NCI-H2196 (cell line): ENCODE measurements at regions not wholly inside any gene's neighbourhood (a gene's known extent, or its start where the extent isn't known, plus 50 kb on each side); places are given as distances from the start of the nearest gene placed in this dataset.

Experiments used
- DNase-seq: peaks from one replicate; lab custom pipeline; 2025; ENCODE audit not compliant: unreplicated experiment; lab: John Stamatoyannopoulos, UW

DNA sequence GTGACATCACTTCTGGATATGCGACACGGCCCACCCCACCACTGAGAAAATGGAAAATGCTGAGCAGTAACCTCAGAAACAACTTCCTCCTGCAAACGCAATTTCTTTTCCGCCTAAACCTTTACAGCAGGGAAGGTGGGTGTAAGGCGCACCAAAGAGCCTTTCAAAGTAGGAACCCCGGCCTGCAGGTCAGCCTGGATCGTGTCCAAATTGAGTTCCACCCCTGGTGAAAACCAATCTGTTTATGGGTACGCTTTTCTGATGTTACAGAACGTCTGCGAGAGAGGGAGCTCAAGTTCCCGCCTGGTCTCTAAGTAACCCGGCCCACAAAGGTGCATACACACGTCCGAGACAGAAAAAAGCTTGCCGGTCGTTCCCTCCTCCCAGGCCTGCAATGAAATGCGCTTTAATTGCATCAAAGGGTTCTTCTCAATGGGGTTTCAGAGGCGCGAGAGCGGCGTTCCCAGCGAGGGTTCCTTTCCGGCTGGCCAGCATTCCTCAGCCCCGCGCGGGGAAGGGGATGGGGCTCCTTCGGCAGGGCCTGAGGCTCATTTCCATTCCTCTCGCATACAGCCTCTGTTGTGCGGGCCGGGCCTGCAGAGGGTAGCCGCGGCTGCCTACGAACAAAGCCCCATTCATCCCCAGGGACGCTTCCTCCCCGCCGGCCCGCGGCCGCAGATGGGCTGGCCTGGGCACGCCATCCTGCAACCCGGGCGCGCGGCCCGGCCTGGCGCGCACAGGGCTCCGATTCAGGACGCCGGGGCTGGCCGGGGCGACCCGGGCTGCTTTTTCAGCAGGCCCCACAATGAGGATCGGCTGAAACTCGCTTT lies 138.1 kb downstream of the TMCO5A start:
- DNase-seq: peak; percentile 12

DNA sequence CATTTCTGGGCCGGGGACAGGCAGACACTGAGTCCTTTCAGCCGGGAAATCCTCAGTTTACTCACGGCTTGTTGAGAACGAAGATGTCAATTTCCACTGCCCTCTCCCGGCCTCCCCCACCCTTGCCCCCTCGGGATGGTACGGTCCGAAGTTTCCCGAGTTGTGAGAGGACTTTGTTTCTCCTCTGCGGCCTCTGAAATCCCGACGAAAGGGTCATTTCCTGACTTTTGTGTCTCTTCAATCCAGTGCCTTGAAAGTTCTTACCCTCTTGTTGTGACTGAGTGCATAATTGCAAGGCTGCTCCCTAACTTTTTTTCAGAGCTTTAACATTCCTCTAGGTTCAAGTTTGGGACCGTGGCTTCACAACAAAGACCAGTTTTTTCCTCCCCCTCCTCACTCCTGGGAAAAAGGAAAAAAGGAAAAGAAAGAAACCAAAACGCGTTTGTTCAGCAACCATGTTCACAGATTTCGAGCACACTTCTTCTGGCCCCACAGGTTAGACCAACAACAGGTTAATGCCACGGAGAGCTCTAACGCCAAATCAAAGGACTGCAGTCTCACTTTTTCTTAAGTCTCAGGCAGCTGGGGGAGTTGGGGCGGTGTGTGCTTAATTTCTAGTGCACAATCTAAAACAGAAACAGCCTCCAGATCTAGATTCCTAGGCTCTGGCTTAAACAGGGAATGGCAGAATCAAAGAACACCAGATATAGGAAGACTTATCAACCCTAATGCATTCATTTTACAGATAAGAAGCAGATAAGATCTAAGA lies 138.9 kb downstream of the TMCO5A start:
- DNase-seq: no peak

DNA sequence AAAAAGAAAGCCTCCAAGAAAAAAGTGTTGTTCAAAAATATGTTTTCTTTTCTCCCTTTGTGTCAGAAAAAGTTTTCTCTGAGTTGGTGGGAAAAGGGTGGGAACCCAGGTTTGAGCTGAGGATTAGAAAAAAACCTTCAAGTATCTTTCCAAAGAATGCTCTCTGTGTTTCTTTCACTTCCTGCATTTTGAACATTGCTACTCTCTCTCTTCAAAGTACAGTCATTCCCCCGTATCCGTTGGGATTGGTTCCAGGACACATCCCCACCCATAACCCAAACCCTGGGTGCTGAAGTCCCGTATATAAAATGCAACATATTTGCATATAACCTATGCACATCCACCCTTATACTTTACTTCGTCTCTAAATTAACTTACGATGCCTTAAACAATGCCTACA lies 139.6 kb downstream of the TMCO5A start:
- no peak for DNase-seq

DNA sequence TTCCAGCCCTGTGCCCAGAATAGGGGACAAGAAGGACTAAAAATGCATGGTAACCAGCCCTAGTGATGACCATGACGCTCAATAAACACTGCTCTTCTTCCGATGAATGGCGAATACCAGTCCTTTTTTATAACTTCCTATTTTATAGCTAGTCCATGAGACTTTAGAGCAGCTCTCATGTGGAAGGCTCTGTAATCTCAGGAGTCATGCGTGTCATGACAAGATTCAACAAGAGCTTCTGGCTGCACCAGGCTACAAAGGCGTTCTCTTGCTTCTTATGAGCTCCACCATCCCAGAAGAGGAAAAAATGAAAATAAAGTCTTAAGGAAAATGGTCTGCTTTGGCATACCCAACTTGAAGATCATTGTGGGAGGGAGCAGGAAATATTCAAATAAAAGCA lies 141.0 kb downstream of the TMCO5A start:
- DNase-seq: no peak

DNA sequence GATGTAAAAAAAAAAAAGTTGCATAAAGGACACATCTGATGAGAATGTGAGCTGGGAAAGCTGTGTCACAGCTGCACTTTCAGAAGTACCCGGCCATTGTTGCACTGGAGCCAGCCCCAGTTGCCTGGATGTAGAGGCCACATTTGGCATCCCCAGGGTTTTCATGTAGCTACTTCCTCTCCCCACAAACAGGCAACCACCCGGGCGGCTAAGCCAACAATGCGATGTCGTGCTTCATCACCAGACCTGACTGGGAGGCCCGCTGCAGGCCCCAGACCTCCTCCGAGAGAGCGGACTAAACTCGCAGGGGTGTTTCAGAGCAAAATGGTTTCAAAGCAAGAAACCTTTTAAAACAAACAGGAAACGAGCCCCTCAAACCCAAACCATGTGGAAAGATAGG lies 142.3 kb downstream of the TMCO5A start:
- DNase-seq: no peak

DNA sequence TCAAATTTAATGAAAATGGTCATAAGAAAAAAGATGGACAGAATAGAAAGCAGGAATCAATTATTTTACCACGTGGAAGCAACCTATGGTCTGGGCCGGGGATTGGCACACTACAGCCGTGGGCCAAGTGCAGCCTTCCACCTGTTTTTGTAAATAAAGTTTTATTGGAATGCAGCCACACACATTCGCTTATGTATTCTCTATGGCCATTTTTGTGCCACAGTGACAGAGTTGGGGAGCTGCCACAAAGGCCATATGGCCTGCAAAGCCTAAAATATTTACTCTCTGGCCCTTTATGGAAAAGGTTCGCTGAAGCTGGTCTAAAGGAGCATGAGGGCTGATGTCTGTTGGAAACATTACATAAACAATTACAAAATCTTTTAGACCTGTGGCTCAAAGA lies 144.8 kb downstream of the TMCO5A start:
- DNase-seq: no peak

DNA sequence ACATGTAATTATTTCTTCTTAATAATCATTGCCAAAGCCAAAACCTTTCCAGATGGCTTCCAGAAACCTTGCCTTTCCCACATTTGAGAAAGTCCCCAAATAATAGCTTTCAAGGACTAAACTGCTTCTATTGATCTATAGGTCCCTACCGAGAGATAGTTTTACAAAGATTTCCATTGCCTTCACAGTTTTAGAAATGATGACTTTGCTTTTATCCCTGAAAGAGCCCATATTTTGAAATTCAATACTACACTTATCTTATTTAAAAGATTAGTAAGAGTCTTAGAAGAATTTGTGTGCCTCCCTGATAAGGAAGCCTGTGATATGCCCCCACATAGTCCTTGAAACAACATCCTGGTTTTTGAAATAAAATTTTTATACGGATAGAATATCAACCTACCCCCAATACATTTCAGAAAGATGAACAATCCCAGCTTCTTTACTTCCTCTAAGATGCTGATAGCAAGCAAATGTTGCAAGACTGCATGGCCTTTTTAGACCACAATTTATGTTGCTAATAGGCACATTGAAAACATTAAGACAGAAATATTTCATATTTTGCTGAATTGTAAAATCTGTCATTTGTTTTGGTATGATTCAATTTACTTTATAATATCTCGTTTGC lies 146.3 kb downstream of the TMCO5A start:
- no peak for DNase-seq

DNA sequence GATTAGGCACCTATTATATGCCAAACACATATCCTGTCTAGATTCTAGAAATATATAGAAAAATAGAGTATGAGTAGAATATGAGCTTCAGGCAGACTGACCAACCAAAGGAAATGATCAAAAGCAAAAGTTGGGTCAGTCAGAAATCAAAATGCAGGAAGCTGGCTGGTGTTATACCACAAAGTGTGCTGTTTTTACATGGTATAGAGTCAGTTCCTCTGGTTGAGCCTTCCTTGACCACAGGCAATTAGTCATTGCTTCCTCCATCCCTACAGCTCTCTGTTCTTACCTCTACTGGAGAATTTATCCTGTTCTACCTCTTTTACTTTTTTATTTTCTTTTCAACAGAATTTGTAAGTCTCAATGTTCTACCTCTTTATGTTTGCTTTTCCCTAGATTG lies 149.8 kb downstream of the TMCO5A start:
- no peak for DNase-seq

DNA sequence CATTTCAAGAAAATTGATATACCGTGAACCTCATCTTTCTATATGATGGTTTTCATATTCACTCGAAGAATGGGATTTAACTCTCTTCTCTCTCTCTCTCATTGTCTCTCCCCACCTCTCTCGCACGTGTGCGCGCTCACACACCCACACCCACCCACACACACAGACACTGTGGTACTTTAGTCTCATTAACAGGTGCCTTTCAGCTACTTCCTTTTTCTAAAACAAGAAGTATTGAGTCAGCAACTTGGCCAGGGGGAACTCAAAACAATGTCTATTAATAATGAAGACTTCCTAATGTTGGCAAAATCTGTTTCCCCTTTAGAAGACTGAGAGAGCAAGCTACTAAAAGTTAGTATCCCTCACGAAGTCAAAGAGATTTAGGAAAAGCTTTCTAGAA lies 150.7 kb downstream of the TMCO5A start:
- DNase-seq: no peak

DNA sequence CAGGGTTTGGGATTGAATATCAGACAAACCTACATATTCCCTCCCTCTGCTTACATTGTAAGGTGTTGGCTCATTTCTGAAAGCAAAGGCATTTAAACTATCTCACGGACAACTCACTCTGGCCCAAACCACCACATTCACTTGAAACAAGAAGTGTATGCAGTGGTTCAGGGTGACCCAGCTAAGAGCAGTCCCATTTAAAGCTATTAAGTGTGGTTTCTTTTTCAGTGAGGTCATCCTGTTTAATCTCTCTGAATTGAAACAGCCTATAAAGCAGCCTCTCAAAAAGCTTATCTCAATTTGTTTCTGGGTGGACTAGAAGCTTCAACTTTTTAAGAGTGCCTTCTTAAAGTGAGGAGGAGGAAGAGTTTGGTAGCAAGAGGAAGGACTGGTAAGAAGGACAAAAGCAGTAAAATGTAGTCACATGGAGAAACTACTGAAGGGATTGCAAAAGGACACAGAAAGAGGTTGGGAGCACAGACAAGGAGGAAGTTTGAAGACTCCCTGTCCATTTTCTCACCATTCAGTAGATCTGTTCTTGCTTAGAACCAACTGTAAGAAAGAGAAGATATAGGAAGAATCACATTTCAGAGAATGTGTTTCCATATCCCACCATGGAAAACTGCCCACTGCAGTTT lies 151.6 kb downstream of the TMCO5A start:
- no peak for DNase-seq

DNA sequence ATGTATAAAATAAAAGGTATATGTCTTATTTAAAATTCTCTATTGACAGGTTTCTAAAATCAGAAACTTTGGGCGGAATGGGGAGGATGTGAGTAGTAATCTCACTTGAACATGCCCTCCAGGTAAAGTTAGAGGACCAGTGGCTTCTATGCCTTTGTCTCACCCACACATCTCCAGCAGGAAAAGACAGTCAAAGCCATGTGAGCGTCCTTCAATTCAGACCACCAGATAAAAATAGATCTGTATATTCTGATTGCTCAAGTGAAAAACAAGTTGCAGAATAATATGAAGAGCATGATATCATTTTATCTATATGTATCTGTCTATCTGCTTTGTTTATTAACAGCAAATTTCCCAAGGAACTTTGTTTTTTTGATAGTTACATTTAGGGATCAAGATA lies 152.2 kb downstream of the TMCO5A start:
- DNase-seq: no peak

DNA sequence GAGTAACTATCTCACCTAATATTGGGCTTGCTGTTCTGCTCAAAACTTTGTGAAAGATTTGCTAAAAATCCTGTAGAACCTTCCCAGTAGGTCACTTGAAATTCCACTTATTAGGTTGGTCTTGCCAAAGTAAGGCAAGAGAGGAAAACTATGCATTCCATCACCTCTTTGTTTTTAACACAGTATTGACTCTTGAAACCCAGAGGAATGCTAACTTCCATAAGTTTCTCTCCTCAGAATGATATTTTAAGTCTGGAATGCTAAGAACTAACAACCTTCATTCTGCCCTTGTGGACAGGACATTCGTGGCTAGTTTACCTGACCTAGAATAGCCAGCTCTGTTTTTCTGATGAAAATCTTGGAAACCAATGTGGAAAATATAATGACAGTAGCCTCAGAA lies 154.5 kb downstream of the TMCO5A start:
- DNase-seq: no peak

DNA sequence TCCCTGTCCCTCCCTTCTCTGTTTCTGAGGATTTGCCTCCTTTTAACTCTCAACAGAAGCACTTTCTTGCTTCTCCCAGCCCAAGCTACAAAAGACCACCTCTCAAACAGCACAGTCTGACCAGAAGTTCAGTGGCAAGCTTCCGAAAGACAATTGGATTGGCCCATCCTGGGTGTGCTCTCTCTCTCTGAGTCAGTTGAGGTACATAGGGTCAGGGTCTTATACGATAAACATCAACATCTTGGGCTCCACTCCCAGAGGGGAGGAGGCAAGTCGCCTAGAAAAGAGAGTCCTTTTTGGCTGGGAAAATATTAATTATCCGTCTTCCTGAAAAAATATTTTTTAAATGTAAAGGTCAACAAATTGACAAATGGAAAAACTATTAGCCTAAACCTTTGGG lies 155.8 kb downstream of the TMCO5A start:
- no peak for DNase-seq

DNA sequence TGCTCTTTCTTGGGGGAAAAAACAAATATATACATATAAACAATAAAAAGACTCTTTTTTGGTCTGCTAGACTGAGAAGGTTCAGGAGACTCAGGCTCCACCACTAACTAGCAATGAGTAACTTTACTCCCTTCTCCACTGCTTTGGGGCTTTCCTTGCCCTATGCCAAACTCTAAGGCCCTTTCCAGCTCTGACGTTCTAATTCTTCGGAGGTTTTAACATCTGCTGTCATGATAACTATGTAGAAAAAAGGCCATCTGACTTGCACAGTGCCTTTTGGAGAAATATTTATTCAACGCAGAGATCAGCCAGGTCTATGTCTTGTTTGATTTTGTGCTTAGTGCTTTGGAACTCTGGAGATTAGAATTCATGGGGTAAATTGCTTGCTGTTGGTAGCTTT lies 156.2 kb downstream of the TMCO5A start:
- no peak for DNase-seq

DNA sequence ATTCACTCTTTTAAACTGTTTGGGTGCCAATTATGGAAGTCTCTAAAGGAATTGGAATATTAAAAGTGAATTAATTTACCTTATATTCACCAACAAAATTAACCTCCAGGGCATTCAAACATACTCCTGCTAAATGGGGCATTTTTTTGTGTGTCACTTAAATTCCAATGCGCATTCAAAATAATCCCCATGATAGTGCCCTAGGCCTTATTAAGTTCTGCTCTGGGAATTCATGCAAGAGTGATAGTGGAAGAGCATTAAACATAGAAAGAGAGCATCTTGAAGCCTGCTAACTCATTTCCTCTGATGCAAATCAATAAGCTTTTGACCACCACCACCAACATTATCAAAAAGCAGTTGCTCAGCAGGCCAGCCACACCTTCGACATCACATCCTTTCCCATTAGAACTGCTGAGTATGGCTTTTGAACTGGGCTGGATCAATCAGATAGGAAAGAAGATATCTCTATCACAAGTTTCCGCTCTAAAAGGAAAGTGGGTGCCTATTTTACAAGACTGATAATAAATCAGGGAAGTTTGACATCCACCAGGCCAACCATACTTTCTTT lies 156.7 kb downstream of the TMCO5A start:
- no peak for DNase-seq

DNA sequence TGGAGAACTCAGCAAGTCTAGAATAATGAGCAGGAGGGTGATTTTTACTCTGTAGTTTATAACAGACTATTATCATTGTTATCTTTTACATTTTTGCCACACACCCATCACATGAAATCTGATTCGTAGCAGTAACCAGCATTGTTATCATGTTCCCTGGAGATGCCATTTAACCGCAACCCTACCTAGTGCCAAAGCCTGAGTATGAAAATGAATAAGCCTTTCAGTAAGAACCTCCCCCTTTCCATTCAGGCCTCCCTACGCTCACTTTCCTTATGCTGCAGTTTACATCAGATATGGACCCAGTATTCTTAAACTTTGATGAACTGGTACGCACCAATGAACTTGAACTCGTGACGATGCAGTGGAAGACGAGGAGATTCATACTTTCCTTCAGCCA lies 158.7 kb upstream of the SPRED1 start:
- no peak for DNase-seq

DNA sequence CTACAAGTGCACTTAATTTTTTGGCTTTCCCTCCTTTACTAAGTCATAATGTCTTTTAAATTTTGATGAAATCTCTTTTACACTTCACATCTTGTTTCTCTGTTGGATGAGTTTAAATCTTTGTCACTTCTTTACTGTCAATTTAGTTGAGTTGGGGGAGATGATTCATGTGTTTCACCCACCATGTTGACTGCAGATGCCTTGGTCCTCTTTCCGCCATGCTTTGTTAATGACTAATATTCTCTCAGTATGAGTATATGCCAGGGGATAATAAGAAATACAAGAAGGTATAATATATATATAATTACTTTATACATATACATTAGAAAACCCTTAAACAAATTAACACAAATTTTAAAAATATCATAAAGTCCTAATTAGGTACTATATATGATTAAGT lies 149.7 kb upstream of the SPRED1 start:
- DNase-seq: no peak

DNA sequence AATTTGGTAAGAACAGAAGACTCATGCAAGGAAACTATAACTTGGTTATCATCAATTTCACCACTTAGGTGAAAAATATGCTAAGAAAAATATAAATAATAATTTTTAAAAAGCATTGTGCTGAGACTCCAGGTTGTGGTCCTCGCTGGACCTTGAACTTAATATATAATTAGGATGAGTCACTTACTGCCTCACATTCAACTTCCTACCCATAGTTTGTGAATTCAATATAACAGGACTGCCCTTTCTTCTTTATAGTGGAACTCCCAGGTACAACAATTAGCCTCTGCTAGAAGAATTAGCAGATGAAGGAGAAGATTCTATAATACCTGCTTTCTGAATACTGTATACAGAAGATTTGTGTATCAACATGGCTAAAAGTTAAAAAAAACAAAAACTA lies 149.1 kb upstream of the SPRED1 start:
- DNase-seq: no peak

DNA sequence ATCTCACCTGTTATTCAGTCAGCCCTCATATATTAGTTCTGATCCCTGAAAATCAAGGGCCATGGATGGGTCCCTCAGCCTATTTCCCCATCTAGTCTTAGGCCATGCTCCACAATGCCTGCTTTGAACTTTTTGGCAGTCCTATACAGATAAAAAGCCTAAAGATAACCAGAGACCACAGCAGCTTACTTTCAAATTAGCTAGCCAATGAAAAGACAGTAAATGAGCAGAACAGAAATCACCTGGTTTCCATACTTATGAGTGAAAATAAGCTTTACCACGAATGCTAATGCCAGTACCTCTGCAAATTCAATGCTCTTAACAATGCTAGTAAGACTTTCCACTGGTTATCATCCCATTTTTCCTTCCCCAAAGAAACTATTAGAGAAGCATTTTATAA lies 141.6 kb upstream of the SPRED1 start:
- DNase-seq: no peak

DNA sequence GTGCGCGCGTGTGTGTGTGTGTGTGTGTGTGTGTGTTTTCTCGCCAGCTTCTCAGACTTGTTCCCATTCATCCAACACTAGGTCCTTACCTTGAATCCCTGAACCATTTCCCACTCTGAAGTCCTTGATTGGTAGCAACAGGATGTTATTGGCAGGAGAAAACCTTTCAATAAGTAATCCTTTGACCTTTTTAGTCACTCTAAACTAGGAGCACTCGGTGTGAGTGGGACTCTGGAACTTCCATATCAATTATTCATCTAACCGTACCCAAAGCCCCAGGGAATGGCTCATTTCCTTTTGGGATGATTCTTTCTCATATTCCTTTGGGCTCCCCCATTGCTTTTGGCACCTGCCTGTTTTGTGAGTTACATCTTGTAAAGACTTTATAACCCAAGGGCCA lies 140.2 kb upstream of the SPRED1 start:
- DNase-seq: no peak

DNA sequence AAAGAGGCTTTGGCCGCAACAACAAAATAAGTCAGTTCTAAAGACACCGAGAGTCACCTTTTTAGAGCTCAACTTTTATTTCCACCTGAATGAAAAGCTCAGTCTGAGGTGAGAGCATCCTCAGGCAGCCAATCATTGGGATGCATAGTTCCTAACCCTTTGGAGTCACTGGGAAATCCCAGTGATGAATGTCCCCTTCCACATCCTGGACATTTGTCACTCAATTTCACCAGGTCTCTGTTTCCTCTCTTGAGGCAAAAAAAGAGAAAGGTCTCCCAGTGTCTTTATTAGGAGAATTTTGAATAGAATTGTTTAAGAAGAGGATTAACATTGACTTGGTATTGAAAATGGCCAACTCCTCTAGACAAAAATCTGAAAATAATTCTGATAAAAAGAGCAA lies 137.5 kb upstream of the SPRED1 start:
- DNase-seq: no peak
